Type B pancreatic cell (in vitro differentiated cells): ENCODE measurements at regions not wholly inside any gene's neighbourhood (a gene's known extent, or its start where the extent isn't known, plus 50 kb on each side); places are given as distances from the start of the nearest gene placed in this dataset.
"Not testable (repeated sequence)": the region's sequence is repeated elsewhere in the genome, so short reads cannot be mapped to it uniquely, and the experiment has no call there.

ENCODE experiments used
- DNase-seq: peaks from one replicate; pipeline ENCODE4 v3.0.0; 2021; ENCODE audit warnings: mixed read lengths; ENCODE audit not compliant: unreplicated experiment; ENCODE audit errors: extremely low spot score
- H3K27ac Mint-ChIP-seq: 2 replicates; pipeline ENCODE4 v1.8.0; 2021; ENCODE audit warnings: mild to moderate bottlenecking, mixed read lengths
- H3K27me3 Mint-ChIP-seq: 2 replicates; pipeline ENCODE4 v1.8.0; 2021; ENCODE audit warnings: mixed read lengths
- H3K36me3 Mint-ChIP-seq: 2 replicates; pipeline ENCODE4 v1.8.0; 2021; ENCODE audit warnings: mixed read lengths
- H3K4me1 Mint-ChIP-seq: one replicate; pipeline ENCODE4 v1.8.0; 2021; ENCODE audit warnings: mixed read lengths; ENCODE audit not compliant: unreplicated experiment
- H3K4me3 Mint-ChIP-seq: 2 replicates; pipeline ENCODE4 v1.8.0; 2021; ENCODE audit warnings: mild to moderate bottlenecking, mixed read lengths
- H3K9me3 Mint-ChIP-seq: 2 replicates; pipeline ENCODE4 v1.8.0; 2021; ENCODE audit warnings: mixed read lengths
- CTCF ChIP-seq: fragments of 200-600 bp; sonication (generic); conservative IDR thresholded peaks from 2 replicates; pipeline ENCODE4 v1.5.0; 2021; ENCODE audit warnings: antibody characterized with exemption, mild to moderate bottlenecking

- Mint-ChIP-seq H3K4me3 (no peak overlapping the region), H3K36me3 (no peaks in the 10 kb centered on the region)
Measured at GRCh38 chr5:124104344-124104743, 592.4 kb downstream of the CSNK1G3 start.

GRCh38 chr5:124103671-124104070, 591.7 kb downstream of the CSNK1G3 start:
- no peaks in the 10 kb centered on the region for H3K9me3 Mint-ChIP-seq
- H3K27ac Mint-ChIP-seq: no peak overlapping the region
- DNase-seq: no peak
- peaks cover 3% of the 10 kb centered on the region for H3K4me1 Mint-ChIP-seq
- no peaks in the 10 kb centered on the region for H3K36me3 Mint-ChIP-seq
- H3K4me3 Mint-ChIP-seq: no peak overlapping the region
- no peak for TF ChIP-seq CTCF
- peaks cover 17% of the 10 kb centered on the region for H3K27me3 Mint-ChIP-seq

More at GRCh38 chr5:124104344-124104743, 592.4 kb downstream of the CSNK1G3 start:
- no peak for DNase-seq
- TF ChIP-seq CTCF: no peak
- H3K27ac Mint-ChIP-seq: no peak overlapping the region
- H3K27me3 Mint-ChIP-seq: peaks cover 17% of the 10 kb centered on the region
- H3K4me1 Mint-ChIP-seq: peaks cover 3% of the 10 kb centered on the region
- no peaks in the 10 kb centered on the region for H3K9me3 Mint-ChIP-seq

- H3K36me3 Mint-ChIP-seq, H3K27ac Mint-ChIP-seq, H3K4me3 Mint-ChIP-seq, H3K4me1 Mint-ChIP-seq, DNase-seq, H3K9me3 Mint-ChIP-seq: not testable (repeated sequence)
- peaks cover 13% of the 10 kb centered on the region for H3K27me3 Mint-ChIP-seq
Measured at GRCh38 chr5:124103056-124103455, 591.1 kb downstream of the CSNK1G3 start.

- no peak overlapping the region for H3K27ac Mint-ChIP-seq
- no peak overlapping the region for H3K4me3 Mint-ChIP-seq
- H3K9me3 Mint-ChIP-seq: no peaks in the 10 kb centered on the region
- H3K36me3 Mint-ChIP-seq: no peaks in the 10 kb centered on the region
- DNase-seq: no peak
- no peak for TF ChIP-seq CTCF
- H3K4me1 Mint-ChIP-seq: peaks cover 3% of the 10 kb centered on the region
- H3K27me3 Mint-ChIP-seq: peaks cover 10% of the 10 kb centered on the region
Measured at GRCh38 chr5:124102486-124102885, 590.5 kb downstream of the CSNK1G3 start.

GRCh38 chr5:124093658-124094057, 581.7 kb downstream of the CSNK1G3 start:
- H3K4me3 Mint-ChIP-seq: no peak overlapping the region

GRCh38 chr5:124090115-124090514, 578.1 kb downstream of the CSNK1G3 start:
- no peak for DNase-seq
- Mint-ChIP-seq H3K27me3 (peaks cover 3% of the 10 kb centered on the region), H3K9me3 (peaks cover 4% of the 10 kb centered on the region), H3K4me3 (no peak overlapping the region), H3K27ac (no peak overlapping the region), H3K36me3 (no peaks in the 10 kb centered on the region), H3K4me1 (peaks cover 24% of the 10 kb centered on the region)
- no peak for TF ChIP-seq CTCF

More at GRCh38 chr5:124093658-124094057, 581.7 kb downstream of the CSNK1G3 start:
- no peak for TF ChIP-seq CTCF
- Mint-ChIP-seq H3K36me3 (no peaks in the 10 kb centered on the region), H3K9me3 (peaks cover 4% of the 10 kb centered on the region), H3K4me1 (peaks cover 9% of the 10 kb centered on the region), H3K27me3 (no peaks in the 10 kb centered on the region), H3K27ac (no peak overlapping the region)
- no peak for DNase-seq
